Left ventricle myocardium inferior (tissue), 1 donor: ENCODE measurements at regions not wholly inside any gene's neighbourhood (a gene's known extent, or its start where the extent isn't known, plus 50 kb on each side); places are given as distances from the start of the nearest gene placed in this dataset.
"Not testable (repeated sequence)": the region's sequence is repeated elsewhere in the genome, so short reads cannot be mapped to it uniquely, and the experiment has no call there.

Experiments
- DNase-seq: peaks from one replicate; pipeline ENCODE4 v3.0.0-alpha.2; 2020
- H3K27ac ChIP-seq: fragments of 200-600 bp; replicated peaks from 2 replicates; pipeline ENCODE4 v1.8.0; 2021
- H3K27me3 ChIP-seq: fragments of 200-600 bp; 2 replicates; pipeline ENCODE4 v1.8.0; 2021; ENCODE audit warnings: low read depth
- H3K36me3 ChIP-seq: fragments of 200-600 bp; 2 replicates; pipeline ENCODE4 v1.8.0; 2021
- H3K4me1 ChIP-seq: fragments of 200-600 bp; 2 replicates; pipeline ENCODE4 v1.8.0; 2021
- H3K4me3 ChIP-seq: fragments of 200-600 bp; 2 replicates; pipeline ENCODE4 v1.8.0; 2021; ENCODE audit warnings: mild to moderate bottlenecking, moderate library complexity
- H3K9me3 ChIP-seq: fragments of 200-600 bp; replicated peaks from 2 replicates; pipeline ENCODE4 v1.8.0; 2021
- intact Hi-C: fragments of 100-400 bp; cut with micrococcal nuclease; formaldehyde crosslinking; loops from one replicate; pipeline ENCODE4 v1.11.0; 2022
- TF ChIP-seq, protein P1 (sequence below): fragments of 200-600 bp; IDR thresholded peaks from 2 replicates; pipeline ENCODE4 v1.8.0; 2021; ENCODE audit warnings: antibody characterized with exemption, mild to moderate bottlenecking, borderline replicate concordance
- donor health status: DM: no; HTN: yes; CAD: no; lungs with severe emphysema.

DNA sequence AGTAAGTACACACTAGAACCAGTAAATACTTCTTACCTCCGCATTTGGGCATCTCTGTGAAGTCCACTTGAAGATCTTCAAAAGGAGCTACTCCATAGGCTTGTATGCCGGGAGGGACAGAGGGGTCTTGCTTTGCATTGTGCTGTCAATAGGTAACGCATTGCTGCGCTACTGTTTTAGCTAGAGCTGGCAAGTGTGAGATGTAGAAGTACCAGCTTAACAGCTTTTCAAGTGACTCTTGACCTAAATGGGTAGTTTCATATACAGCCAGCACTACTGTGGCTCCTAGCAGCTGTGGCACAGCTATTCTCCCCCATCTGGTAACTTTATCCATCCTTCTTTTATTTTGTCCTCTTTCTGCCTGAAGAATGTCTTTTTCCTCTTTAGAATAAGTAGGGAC, 205.3 kb upstream of the KLF8 start:
- Histone ChIP-seq H3K27me3 (no peaks in the 10 kb centered on the region), H3K4me3 (no peak overlapping the region), H3K4me1 (no peaks in the 10 kb centered on the region), H3K36me3 (no peaks in the 10 kb centered on the region), H3K9me3 (no peaks in the 10 kb centered on the region), H3K27ac (no peak overlapping the region)
- DNase-seq, result no peak
- TF ChIP-seq, protein P1, sequence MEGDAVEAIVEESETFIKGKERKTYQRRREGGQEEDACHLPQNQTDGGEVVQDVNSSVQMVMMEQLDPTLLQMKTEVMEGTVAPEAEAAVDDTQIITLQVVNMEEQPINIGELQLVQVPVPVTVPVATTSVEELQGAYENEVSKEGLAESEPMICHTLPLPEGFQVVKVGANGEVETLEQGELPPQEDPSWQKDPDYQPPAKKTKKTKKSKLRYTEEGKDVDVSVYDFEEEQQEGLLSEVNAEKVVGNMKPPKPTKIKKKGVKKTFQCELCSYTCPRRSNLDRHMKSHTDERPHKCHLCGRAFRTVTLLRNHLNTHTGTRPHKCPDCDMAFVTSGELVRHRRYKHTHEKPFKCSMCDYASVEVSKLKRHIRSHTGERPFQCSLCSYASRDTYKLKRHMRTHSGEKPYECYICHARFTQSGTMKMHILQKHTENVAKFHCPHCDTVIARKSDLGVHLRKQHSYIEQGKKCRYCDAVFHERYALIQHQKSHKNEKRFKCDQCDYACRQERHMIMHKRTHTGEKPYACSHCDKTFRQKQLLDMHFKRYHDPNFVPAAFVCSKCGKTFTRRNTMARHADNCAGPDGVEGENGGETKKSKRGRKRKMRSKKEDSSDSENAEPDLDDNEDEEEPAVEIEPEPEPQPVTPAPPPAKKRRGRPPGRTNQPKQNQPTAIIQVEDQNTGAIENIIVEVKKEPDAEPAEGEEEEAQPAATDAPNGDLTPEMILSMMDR, result no peak
- intact Hi-C loops, result no loop called here

DNA sequence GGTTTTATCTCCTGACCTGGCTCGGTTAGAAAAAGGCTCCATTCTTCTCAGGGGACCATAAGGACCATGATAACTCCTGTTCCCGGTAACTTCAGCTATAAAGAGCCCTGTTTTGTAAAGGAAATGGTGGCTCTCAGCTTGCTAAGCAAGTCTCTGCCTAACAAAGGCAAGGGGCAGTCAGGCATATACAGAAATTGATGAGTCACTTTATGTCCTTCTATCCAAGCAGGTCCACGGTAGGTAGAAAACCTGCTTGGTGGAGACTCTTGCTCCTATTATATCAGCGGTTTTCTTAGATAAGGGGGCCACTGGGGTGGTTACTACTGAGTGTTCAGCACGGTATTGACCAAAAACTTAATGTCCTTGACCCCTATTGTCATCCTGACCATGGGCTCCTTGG, 203.0 kb upstream of the KLF8 start:
- H3K9me3 ChIP-seq, result no peaks in the 10 kb centered on the region
- no peak overlapping the region for H3K4me3 ChIP-seq
- TF ChIP-seq, protein P1, result no peak
- H3K27ac ChIP-seq, result no peak overlapping the region
- H3K27me3 ChIP-seq, result no peaks in the 10 kb centered on the region
- intact Hi-C loops, result no loop called here
- no peaks in the 10 kb centered on the region for H3K4me1 ChIP-seq
- H3K36me3 ChIP-seq, result no peaks in the 10 kb centered on the region
- DNase-seq, result no peak

DNA sequence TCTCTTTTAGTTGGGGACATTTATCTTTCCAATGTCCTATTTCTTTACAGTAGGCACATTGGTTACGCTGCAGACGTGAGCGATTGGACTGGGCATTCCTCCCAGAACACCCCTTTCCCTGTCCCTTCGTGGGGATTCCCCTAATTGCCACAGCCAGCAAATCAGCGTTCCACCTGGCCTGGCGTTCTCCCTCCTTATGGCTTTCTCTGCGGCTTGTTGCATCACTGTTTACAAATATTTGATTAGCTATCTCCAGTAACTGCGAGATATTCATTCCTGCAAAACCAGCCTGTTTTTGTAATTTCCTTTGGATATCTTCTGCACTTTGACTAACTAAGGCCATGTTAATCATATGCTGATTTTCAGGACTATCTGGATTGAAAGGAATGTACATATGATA, 202.5 kb upstream of the KLF8 start:
- no peak for DNase-seq
- Histone ChIP-seq H3K4me1 (no peaks in the 10 kb centered on the region), H3K27ac (no peak overlapping the region), H3K4me3 (no peak overlapping the region), H3K36me3 (no peaks in the 10 kb centered on the region), H3K9me3 (no peaks in the 10 kb centered on the region), H3K27me3 (no peaks in the 10 kb centered on the region)
- TF ChIP-seq, protein P1, result no peak
- intact Hi-C loops, result no loop called here

- Histone ChIP-seq H3K9me3 (peaks cover 15% of the 10 kb centered on the region), H3K4me1 (no peaks in the 10 kb centered on the region), H3K27me3 (no peaks in the 10 kb centered on the region), H3K27ac (no peak overlapping the region), H3K4me3 (no peak overlapping the region), H3K36me3 (no peaks in the 10 kb centered on the region)
- TF ChIP-seq, protein P1, result no peak
- intact Hi-C loops, result no loop called here
- no peak for DNase-seq
Observed at GRCh38 chrX:56031409-56031808, 200.7 kb upstream of the KLF8 start.

- intact Hi-C loops, result no loop called here
- Histone ChIP-seq H3K9me3 (peaks cover 25% of the 10 kb centered on the region), H3K27me3 (no peaks in the 10 kb centered on the region), H3K4me3 (no peak overlapping the region), H3K36me3 (no peaks in the 10 kb centered on the region), H3K27ac (no peak overlapping the region), H3K4me1 (no peaks in the 10 kb centered on the region)
- DNase-seq, result no peak
- TF ChIP-seq, protein P1, result no peak
Observed at GRCh38 chrX:56033495-56034180, 198.5 kb upstream of the KLF8 start.

DNA sequence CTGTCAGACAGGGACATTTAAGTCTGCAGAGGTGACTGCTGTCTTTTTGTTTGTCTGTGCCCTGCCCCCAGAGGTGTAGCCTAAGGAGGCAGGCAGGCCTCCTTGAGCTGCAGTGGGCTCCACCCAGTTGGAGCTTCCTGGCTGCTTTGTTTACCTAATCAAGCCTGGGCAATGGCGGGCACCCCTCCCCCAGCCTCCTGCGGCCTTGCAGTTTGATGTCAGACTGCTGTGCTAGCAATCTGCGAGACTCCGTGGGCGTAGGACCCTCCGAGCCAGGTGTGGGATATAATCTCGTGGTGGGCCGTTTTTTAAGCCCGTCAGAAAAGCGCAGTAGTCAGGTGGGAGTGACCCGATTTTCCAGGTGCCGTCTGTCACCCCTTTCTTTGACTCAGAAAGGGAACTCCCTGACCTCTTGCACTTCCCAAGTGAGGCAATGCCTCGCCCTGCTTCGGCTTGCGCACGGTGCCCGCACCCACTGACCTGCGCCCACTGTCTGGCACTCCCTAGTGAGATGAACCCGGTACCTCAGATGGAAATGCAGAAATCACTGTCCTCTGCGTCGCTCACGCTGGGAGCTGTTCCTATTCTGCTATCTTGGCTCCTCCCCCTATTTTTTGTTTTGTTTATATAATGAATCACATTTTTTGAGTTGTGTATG, 179.4 kb upstream of the KLF8 start:
- H3K27ac ChIP-seq, DNase-seq, intact Hi-C loops, H3K4me1 ChIP-seq, H3K4me3 ChIP-seq, H3K27me3 ChIP-seq, H3K36me3 ChIP-seq: not testable (repeated sequence)
- H3K9me3 ChIP-seq, result peaks cover 20% of the 10 kb centered on the region
